HG03469 (cell line): ENCODE measurements at regions not wholly inside any gene's neighbourhood (a gene's known extent, or its start where the extent isn't known, plus 50 kb on each side); places are given as distances from the start of the nearest gene placed in this dataset.

ENCODE experiments used
- ATAC-seq: cut with Tn5 transposase; IDR thresholded peaks from one replicate; pipeline ENCODE4 v1.9.1; 2021; ENCODE audit warnings: mild to moderate bottlenecking, moderate library complexity, moderate number of reproducible peaks; ENCODE audit not compliant: unreplicated experiment

DNA sequence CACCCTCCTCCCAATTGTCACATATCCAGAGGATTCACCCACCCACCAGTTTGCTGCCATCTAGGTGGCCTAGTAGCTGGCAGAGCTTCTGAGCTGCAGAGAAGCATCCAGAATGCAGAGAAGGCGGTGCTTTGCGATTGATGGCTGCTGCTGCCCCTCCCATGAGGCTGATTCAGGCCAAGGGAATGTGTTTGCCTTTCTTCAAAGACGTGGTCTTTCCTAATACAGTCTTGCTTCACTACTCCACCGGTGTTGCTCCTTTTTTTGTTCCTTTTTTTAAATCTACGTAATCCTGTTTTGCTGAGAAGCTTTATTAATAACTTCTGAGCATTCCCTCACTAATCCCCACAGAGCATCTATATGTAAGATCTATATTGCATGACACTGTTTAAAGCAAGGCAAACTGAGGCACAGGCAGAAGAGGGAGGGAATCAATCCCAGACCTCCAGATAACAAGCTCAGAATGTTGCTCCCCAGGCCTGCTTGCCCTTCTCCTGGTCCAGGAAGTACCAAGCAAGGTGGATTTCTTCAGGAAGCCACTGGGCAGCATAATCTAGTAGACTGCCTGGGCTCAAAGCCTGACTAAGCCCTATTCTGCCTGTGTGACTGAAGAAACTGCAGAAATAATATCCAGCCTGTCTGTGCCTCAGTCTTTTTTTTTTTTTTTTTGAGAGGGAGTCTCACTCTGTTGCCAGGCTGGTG, 275.5 kb upstream of the FMN2 start:
- ATAC-seq: no peak

DNA sequence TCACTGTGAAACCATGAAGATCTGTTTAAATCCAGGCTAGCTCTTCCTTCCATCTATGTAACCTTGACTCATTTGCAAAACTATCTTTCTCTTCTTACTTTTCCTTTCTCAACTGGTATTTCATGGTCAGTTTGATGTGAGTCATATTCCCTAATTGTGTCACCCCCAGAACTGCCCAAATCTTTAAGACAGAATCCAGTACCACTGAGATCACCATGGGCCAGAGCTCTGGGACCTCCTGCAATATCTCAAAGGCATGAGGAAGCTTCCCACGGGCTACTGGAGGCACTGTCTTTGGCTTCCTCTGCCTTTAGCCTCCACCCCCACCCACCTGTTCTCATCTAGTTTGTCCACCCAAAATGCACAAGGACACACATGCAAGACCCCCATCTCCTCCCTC, 274.4 kb upstream of the FMN2 start:
- no peak for ATAC-seq

DNA sequence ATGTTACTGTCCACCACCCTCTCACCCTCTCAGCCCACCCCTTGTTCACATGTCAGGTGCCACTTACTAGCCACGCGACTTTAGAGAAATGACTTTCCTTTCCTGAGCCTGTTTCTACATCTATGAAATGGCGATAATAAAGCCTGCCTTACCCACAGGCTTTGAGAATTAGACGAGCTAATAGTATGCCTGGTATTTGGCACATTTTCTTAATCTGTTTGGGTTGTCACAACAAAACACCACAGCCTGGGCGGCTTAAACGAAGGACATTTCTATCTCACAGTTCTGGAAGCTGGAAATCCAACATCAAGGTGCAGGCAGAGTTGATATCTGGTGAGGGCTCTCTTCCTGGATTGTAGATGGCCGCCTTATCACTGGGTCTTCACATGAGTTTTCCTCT, 273.9 kb upstream of the FMN2 start:
- ATAC-seq: no peak

- no peak for ATAC-seq
These were observed 272.6 kb upstream of the FMN2 start for GRCh38 chr1:239819096-239819495.

- ATAC-seq: no peak
These were observed 271.9 kb upstream of the FMN2 start for GRCh38 chr1:239819756-239820250.

DNA sequence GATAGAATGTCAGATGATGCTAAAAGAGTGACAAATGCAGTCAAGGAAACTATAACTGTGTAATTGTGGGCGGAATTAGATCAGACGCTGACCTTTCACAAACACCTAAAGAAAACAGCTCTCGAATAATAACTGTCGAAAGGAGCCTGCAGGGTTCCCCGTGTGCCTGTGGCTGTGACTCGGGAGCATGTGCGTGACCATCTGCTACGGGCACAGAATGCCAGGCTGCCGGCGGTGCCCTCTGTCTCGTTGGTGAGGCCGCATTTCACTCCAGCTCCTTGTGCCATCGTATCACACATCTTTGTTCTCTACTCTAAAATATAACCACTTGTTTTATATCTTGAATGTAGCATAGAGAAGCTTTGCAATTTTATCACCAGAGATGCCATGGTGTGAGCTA, 267.8 kb upstream of the FMN2 start:
- no peak for ATAC-seq

- ATAC-seq: no peak
These were observed 265.5 kb upstream of the FMN2 start for GRCh38 chr1:239826211-239826610.

DNA sequence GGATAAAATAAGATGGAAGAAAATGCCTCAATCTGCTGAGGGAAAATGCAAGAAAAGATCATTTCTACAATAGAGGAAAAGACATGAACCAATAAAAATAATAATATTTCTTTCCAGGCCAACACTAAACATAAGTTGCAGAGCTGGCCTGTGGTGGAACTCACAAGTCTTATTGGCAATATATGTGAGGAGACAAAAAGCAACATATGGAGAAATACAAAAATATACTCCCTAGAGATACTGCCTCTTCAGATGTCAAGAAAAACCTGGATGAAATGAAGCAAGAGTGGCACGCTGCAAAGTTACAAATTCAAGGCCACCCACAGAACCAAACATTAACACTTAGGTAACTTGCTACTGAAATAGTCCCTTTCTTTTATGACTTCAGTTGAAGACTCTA, 264.9 kb upstream of the FMN2 start:
- ATAC-seq: no peak

- ATAC-seq: no peak
These were observed 262.1 kb upstream of the FMN2 start for GRCh38 chr1:239829535-239829934.

- no peak for ATAC-seq
These were observed 259.9 kb upstream of the FMN2 start for GRCh38 chr1:239831577-239832355.

GRCh38 chr1:239833723-239834122, 258.0 kb upstream of the FMN2 start:
- no peak for ATAC-seq

GRCh38 chr1:239835946-239836440, 255.7 kb upstream of the FMN2 start:
- no peak for ATAC-seq

DNA sequence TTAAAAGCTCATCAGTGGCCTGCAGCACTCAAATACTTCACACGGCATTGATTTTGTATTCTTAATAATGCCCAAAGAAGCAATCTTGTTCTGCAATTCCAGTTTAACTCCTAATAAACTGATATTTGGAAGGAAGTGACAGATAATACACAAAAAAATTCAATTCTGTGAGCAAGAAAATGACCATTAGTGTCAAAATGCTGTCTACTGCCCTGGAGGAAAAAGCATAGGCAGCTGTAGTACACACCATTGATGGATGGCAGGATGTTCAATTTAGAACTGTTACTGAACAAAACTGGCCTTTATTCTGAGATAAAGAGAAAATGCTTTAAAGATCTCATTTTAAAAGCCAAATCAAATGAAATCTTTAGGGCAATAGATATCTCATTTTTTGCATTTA, 251.3 kb upstream of the FMN2 start:
- no peak for ATAC-seq

DNA sequence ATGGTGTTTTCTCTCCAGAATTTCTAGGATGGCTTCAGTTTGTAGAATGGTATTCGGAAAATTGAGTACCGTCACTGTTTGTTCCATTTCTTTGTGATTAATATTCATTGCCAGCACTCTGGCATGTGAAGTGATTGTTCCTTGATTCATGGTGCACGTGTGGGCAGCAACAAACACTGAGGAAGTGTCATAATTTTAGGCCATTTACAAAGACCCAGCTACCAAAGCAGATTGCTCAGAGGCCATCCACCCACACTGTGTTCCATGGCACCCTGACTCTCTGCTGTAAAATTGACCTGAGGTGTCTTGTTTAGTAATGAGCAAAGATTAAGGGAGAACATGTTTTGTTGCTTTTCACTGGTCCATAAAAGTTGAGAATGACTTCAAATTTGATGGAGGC, 250.9 kb upstream of the FMN2 start:
- no peak for ATAC-seq

GRCh38 chr1:239841631-239842030, 250.1 kb upstream of the FMN2 start:
- ATAC-seq: no peak

- no peak for ATAC-seq
These were observed 248.1 kb upstream of the FMN2 start for GRCh38 chr1:239843541-239843940.

GRCh38 chr1:239844833-239845232, 246.8 kb upstream of the FMN2 start:
- ATAC-seq: no peak

DNA sequence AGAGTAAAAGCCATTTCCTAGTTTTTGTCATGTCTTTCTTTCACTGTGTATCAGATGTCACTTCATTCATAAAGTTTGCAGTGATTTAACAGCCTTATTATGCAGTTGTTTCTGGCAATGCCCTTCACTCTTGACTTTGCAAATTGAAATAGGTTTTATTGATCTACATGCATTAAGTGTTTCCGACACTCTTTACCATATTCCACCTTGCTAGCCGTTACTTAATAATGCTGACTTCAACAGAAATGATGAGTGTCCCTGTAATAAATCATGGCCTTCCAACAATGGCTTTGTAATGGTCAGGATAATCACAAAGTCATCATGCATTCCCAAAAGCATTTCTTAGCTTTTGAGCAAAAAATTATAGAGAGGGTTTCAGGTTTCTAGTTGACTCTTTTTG, 236.8 kb upstream of the FMN2 start:
- no peak for ATAC-seq

DNA sequence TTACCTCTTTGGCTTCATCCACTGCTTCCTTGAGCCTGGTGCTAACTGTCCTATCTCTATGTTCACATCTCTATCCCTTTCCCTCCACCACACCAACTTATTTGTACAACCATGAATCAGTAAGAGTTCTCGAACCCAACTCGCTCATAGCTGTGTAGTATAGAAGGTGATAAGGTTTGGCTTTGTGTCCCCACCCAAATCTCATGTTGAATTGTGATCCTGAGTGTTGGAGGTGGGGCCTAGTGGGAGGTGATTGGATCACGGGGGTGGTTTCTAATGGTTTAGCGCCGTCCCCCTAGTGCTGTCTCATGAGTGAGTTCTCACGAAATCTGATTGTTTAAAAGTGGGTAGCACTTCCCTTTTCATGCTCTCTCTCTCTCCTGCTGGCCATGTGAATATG, 235.6 kb upstream of the FMN2 start:
- no peak for ATAC-seq

GRCh38 chr1:239856924-239857323, 234.8 kb upstream of the FMN2 start:
- no peak for ATAC-seq

- no peak for ATAC-seq
These were observed 233.6 kb upstream of the FMN2 start for GRCh38 chr1:239858057-239858456.

GRCh38 chr1:239858529-239858928, 233.2 kb upstream of the FMN2 start:
- no peak for ATAC-seq
